ENCODE measurements at regions not wholly inside any gene's neighbourhood (a gene's known extent, or its start where the extent isn't known, plus 50 kb on each side); places are given as distances from the start of the nearest gene placed in this dataset.

DNA sequence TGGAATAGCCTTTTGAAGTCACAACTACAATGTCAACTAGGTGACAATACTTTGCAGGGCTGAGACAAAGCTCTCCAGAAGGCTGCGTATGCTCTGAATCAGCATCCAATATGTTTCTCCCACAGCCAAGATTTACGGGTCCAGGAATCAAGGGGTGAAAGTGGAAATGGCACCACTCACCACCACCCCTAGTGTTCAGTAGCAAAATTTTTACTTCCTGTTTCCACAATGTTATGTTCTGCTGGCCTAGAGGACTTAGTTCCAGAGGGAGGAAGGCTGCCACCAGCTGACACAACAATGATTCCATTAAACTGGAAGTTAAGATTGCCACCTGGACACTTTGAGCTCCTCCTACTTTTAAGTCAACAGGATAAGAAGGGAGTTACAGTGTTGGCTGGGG lies 68.5 kb upstream of the MPEG1 start:
- no peak for TF ChIP-seq POLR2A (IDR thresholded peaks at IDR 0.05)
- TF ChIP-seq POLR2AphosphoS5 (IDR thresholded peaks at IDR 0.05) = no peak

Data from upper lobe of left lung (tissue), 4 donors.